Osteocyte (in vitro differentiated cells): ENCODE measurements at regions not wholly inside any gene's neighbourhood (a gene's known extent, or its start where the extent isn't known, plus 50 kb on each side); places are given as distances from the start of the nearest gene placed in this dataset.

Experiments
- DNase-seq: peaks from one replicate; pipeline ENCODE4 v3.0.0; 2021; ENCODE audit warnings: mixed read lengths; ENCODE audit not compliant: unreplicated experiment; ENCODE audit errors: extremely low spot score
- H3K27ac Mint-ChIP-seq: one replicate; pipeline ENCODE4 v1.8.0; 2021; ENCODE audit warnings: mild to moderate bottlenecking, mixed read lengths; ENCODE audit not compliant: unreplicated experiment
- H3K27me3 Mint-ChIP-seq: one replicate; pipeline ENCODE4 v1.8.0; 2021; ENCODE audit warnings: mixed read lengths; ENCODE audit not compliant: unreplicated experiment
- H3K36me3 Mint-ChIP-seq: one replicate; pipeline ENCODE4 v1.8.0; 2021; ENCODE audit warnings: mixed read lengths; ENCODE audit not compliant: unreplicated experiment
- H3K4me1 Mint-ChIP-seq: one replicate; pipeline ENCODE4 v1.8.0; 2021; ENCODE audit warnings: mixed read lengths; ENCODE audit not compliant: unreplicated experiment
- H3K4me3 Mint-ChIP-seq: one replicate; pipeline ENCODE4 v1.8.0; 2021; ENCODE audit warnings: mild to moderate bottlenecking, moderate library complexity, mixed read lengths; ENCODE audit not compliant: unreplicated experiment
- H3K9me3 Mint-ChIP-seq: one replicate; pipeline ENCODE4 v1.8.0; 2021; ENCODE audit warnings: mixed read lengths; ENCODE audit not compliant: unreplicated experiment
- CTCF ChIP-seq: fragments of 200-600 bp; sonication (generic); IDR thresholded peaks from 2 replicates; pipeline ENCODE4 v1.5.0; 2021; ENCODE audit warnings: antibody characterized with exemption, mild to moderate bottlenecking, moderate library complexity

- peaks cover 30% of the 10 kb centered on the region for H3K9me3 Mint-ChIP-seq
- no peaks in the 10 kb centered on the region for H3K36me3 Mint-ChIP-seq
- no peaks in the 10 kb centered on the region for H3K4me1 Mint-ChIP-seq
- H3K4me3 Mint-ChIP-seq = no peak overlapping the region
- no peak for DNase-seq
- TF ChIP-seq CTCF = no peak
- H3K27me3 Mint-ChIP-seq = no peaks in the 10 kb centered on the region
- no peak overlapping the region for H3K27ac Mint-ChIP-seq
Measured at GRCh38 chr1:14334336-14335176, 263.9 kb upstream of the KAZN start.

GRCh38 chr1:14338509-14338908, 260.0 kb upstream of the KAZN start:
- Mint-ChIP-seq H3K27me3 (no peaks in the 10 kb centered on the region), H3K4me3 (no peak overlapping the region), H3K9me3 (peaks cover 23% of the 10 kb centered on the region), H3K36me3 (no peaks in the 10 kb centered on the region), H3K27ac (no peak overlapping the region), H3K4me1 (no peaks in the 10 kb centered on the region)
- no peak for DNase-seq
- TF ChIP-seq CTCF = no peak

GRCh38 chr1:14339288-14339687, 259.2 kb upstream of the KAZN start:
- DNase-seq = no peak
- no peaks in the 10 kb centered on the region for H3K4me1 Mint-ChIP-seq
- H3K4me3 Mint-ChIP-seq = no peak overlapping the region

GRCh38 chr1:14340002-14340785, 258.3 kb upstream of the KAZN start:
- no peaks in the 10 kb centered on the region for H3K36me3 Mint-ChIP-seq
- no peak for DNase-seq
- no peaks in the 10 kb centered on the region for H3K27me3 Mint-ChIP-seq
- no peaks in the 10 kb centered on the region for H3K4me1 Mint-ChIP-seq
- TF ChIP-seq CTCF = no peak
- H3K9me3 Mint-ChIP-seq = peaks cover 22% of the 10 kb centered on the region
- no peak overlapping the region for H3K27ac Mint-ChIP-seq
- H3K4me3 Mint-ChIP-seq = no peak overlapping the region

More at GRCh38 chr1:14339288-14339687, 259.2 kb upstream of the KAZN start:
- TF ChIP-seq CTCF = no peak
- Mint-ChIP-seq H3K27ac (no peak overlapping the region), H3K36me3 (no peaks in the 10 kb centered on the region), H3K27me3 (no peaks in the 10 kb centered on the region), H3K9me3 (peaks cover 22% of the 10 kb centered on the region)

GRCh38 chr1:14341147-14341546, 257.3 kb upstream of the KAZN start:
- Mint-ChIP-seq H3K4me3 (no peak overlapping the region), H3K36me3 (no peaks in the 10 kb centered on the region), H3K9me3 (peaks cover 17% of the 10 kb centered on the region), H3K4me1 (no peaks in the 10 kb centered on the region), H3K27me3 (no peaks in the 10 kb centered on the region), H3K27ac (no peak overlapping the region)
- no peak for TF ChIP-seq CTCF
- no peak for DNase-seq
